ENCODE measurements at regions not wholly inside any gene's neighbourhood (a gene's known extent, or its start where the extent isn't known, plus 50 kb on each side); places are given as distances from the start of the nearest gene placed in this dataset.

- TF ChIP-seq POLR2AphosphoS5 (IDR thresholded peaks at IDR 0.05) (no peak), EP300 (IDR thresholded peaks at IDR 0.05) (no peak), POLR2A (IDR thresholded peaks at IDR 0.05) (no peak), CTCF (IDR thresholded peaks at IDR 0.05) (no peak)
- 78 to 89% methylated on average over 3 of the region's 3 CpGs for WGBS, 2 donors
- DNase-seq, result no peak
- Histone ChIP-seq H3K4me3 (no peak overlapping the region), H3K27ac (no peak overlapping the region), H3K27me3 (no peaks in the 10 kb centered on the region), H3K9me3 (no peaks in the 10 kb centered on the region), H3K4me1 (no peaks in the 10 kb centered on the region), H3K36me3 (no peaks in the 10 kb centered on the region)
- intact Hi-C loops (cut with DNase I), result no loop called here
Measured at GRCh38 chr1:222018041-222018440, 276.2 kb upstream of the DUSP10 start.

DNA sequence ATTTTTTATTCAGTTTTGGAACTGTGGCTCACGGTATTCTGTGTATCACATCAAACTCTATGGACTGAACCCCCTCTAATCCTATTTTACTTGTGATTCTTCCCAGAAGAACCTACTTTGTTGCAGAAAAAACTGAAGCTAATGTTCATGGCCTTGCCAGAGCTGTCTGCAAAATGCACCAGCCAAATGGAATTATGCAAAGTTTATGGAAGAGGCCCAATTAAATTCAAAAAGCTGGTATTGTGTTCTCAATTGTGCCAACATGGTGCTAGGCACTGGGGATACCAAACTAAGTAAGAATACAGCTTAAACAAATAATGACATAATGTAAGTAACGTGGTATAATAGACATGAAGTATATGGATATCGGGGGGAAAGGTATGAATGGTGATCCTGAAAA is 273.8 kb upstream of the DUSP10 start:
- no peak for DNase-seq
- intact Hi-C loops (cut with DNase I), result no loop called here
- Histone ChIP-seq H3K4me3 (no peak overlapping the region), H3K36me3 (no peaks in the 10 kb centered on the region), H3K27me3 (no peaks in the 10 kb centered on the region), H3K9me3 (no peaks in the 10 kb centered on the region), H3K27ac (no peak overlapping the region), H3K4me1 (no peaks in the 10 kb centered on the region)
- TF ChIP-seq EP300 (IDR thresholded peaks at IDR 0.05) (no peak), POLR2A (IDR thresholded peaks at IDR 0.05) (no peak)
- 79 to 90% methylated on average over 3 of the region's 3 CpGs for WGBS, 2 donors

GRCh38 chr1:222014001-222014400 is 272.1 kb upstream of the DUSP10 start:
- H3K27me3 ChIP-seq, result no peaks in the 10 kb centered on the region
- H3K9me3 ChIP-seq, result no peaks in the 10 kb centered on the region
- DNase-seq, result no peak
- intact Hi-C loops (cut with DNase I), result no loop called here
- no peaks in the 10 kb centered on the region for H3K36me3 ChIP-seq
- peaks cover 0 to 1% (median 0%) of the 10 kb centered on the region in 4 donors for H3K4me1 ChIP-seq
- TF ChIP-seq POLR2A (IDR thresholded peaks at IDR 0.05) (no peak), CTCF (IDR thresholded peaks at IDR 0.05) (no peak), EP300 (IDR thresholded peaks at IDR 0.05) (no peak), POLR2AphosphoS5 (IDR thresholded peaks at IDR 0.05) (no peak)
- 84 to 92% methylated on average over 4 of the region's 4 CpGs for WGBS, 2 donors
- H3K27ac ChIP-seq, result no peak overlapping the region
- no peak overlapping the region for H3K4me3 ChIP-seq

GRCh38 chr1:222012816-222013215 is 270.9 kb upstream of the DUSP10 start:
- Histone ChIP-seq H3K4me1 (peaks cover 0 to 3% (median 0%) of the 10 kb centered on the region in 4 donors), H3K4me3 (no peak overlapping the region), H3K27ac (no peak overlapping the region), H3K36me3 (no peaks in the 10 kb centered on the region), H3K27me3 (no peaks in the 10 kb centered on the region), H3K9me3 (no peaks in the 10 kb centered on the region)
- WGBS, 2 donors, result 70 to 83% methylated on average over 2 of the region's 2 CpGs
- TF ChIP-seq EP300 (IDR thresholded peaks at IDR 0.05) (no peak), POLR2AphosphoS5 (IDR thresholded peaks at IDR 0.05) (no peak), CTCF (IDR thresholded peaks at IDR 0.05) (no peak), POLR2A (IDR thresholded peaks at IDR 0.05) (no peak)
- intact Hi-C loops (cut with DNase I), result no loop called here
- no peak for DNase-seq

DNA sequence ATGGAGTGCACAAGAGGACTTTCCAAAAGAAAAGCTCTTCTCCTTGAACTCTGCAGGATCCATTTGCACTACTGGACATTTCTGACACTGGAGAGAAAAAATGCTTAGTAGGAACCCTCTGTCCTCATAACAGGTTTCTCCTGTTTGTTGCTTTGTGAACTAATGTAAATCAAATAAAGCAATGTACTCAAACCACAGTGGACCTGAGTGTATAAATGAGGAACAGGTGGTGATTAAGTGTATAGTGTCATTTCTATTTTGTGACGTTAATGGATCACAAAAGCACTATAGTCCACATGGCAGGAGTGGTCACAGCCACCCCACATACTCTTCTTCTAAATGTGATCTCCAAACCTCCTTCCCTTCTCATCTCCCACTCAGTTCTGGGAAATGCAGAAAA is 268.4 kb upstream of the DUSP10 start:
- Histone ChIP-seq H3K4me3 (no peak overlapping the region), H3K27ac (no peak overlapping the region), H3K4me1 (peaks cover 0 to 3% (median 0%) of the 10 kb centered on the region in 4 donors), H3K9me3 (no peaks in the 10 kb centered on the region), H3K36me3 (no peaks in the 10 kb centered on the region), H3K27me3 (no peaks in the 10 kb centered on the region)
- no peak for DNase-seq
- intact Hi-C loops (cut with DNase I), result no loop called here
- WGBS, 2 donors, result 62 to 75% methylated on average over 1 of the region's 1 CpG
- TF ChIP-seq POLR2A (IDR thresholded peaks at IDR 0.05) (no peak), EP300 (IDR thresholded peaks at IDR 0.05) (no peak), POLR2AphosphoS5 (IDR thresholded peaks at IDR 0.05) (no peak), CTCF (IDR thresholded peaks at IDR 0.05) (no peak)

All from sigmoid colon (tissue), 6 donors.